ENCODE measurements at regions not wholly inside any gene's neighbourhood (a gene's known extent, or its start where the extent isn't known, plus 50 kb on each side); places are given as distances from the start of the nearest gene placed in this dataset.
"Not testable (repeated sequence)": the region's sequence is repeated elsewhere in the genome, so short reads cannot be mapped to it uniquely, and the experiment has no call there.

GRCh38 chr12:54777031-54777430, 77.3 kb upstream of the MUCL1 start:
- TF ChIP-seq, protein P1, sequence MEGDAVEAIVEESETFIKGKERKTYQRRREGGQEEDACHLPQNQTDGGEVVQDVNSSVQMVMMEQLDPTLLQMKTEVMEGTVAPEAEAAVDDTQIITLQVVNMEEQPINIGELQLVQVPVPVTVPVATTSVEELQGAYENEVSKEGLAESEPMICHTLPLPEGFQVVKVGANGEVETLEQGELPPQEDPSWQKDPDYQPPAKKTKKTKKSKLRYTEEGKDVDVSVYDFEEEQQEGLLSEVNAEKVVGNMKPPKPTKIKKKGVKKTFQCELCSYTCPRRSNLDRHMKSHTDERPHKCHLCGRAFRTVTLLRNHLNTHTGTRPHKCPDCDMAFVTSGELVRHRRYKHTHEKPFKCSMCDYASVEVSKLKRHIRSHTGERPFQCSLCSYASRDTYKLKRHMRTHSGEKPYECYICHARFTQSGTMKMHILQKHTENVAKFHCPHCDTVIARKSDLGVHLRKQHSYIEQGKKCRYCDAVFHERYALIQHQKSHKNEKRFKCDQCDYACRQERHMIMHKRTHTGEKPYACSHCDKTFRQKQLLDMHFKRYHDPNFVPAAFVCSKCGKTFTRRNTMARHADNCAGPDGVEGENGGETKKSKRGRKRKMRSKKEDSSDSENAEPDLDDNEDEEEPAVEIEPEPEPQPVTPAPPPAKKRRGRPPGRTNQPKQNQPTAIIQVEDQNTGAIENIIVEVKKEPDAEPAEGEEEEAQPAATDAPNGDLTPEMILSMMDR (IDR thresholded peaks at IDR 0.05), result not testable (repeated sequence)
- not testable (repeated sequence) for TF ChIP-seq EZH2 (IDR thresholded peaks at IDR 0.05; ENCODE audit: borderline replicate concordance, insufficient read depth, low read depth, low read length, poor library complexity, severe bottlenecking)
